Activated CD4-positive, alpha-beta T cell treated with anti-CD3 and anti-CD28 coated beads, Interleukin-2, amount 10 ng/mL, durations not matched to agents 7 days and 5 days (primary cell): ENCODE measurements at regions not wholly inside any gene's neighbourhood (a gene's known extent, or its start where the extent isn't known, plus 50 kb on each side); places are given as distances from the start of the nearest gene placed in this dataset.

ENCODE experiments used
- CTCF ChIA-PET: fragments of 350-600 bp; sonication (Branson Sonifier 250); formaldehyde crosslinking; loops from one replicate; lab custom pipeline; 2021; ENCODE audit warnings: antibody characterized with exemption; lab: Charles Lee
- POLR2A ChIA-PET: fragments of 350-600 bp; sonication (Branson Sonifier 250); formaldehyde crosslinking; loops from one replicate; lab custom pipeline; 2021; ENCODE audit warnings: antibody characterized with exemption; lab: Charles Lee
- DNase-seq: peaks from one replicate; pipeline ENCODE4 v3.0.0-alpha.2; 2020
- H3K27ac Mint-ChIP-seq: one replicate; pipeline ENCODE4 v1.8.0; 2021; ENCODE audit warnings: mild to moderate bottlenecking, moderate library complexity, mixed read lengths
- H3K27me3 Mint-ChIP-seq: one replicate; pipeline ENCODE4 v1.8.0; 2021; ENCODE audit warnings: mixed read lengths
- H3K36me3 Mint-ChIP-seq: one replicate; pipeline ENCODE4 v1.8.0; 2021; ENCODE audit warnings: low read depth, mixed read lengths
- H3K4me1 Mint-ChIP-seq: one replicate; pipeline ENCODE4 v1.8.0; 2021; ENCODE audit warnings: mixed read lengths
- H3K4me3 Mint-ChIP-seq: one replicate; pipeline ENCODE4 v1.8.0; 2021; ENCODE audit warnings: mild to moderate bottlenecking, moderate library complexity, mixed read lengths
- H3K9me3 Mint-ChIP-seq: one replicate; pipeline ENCODE4 v1.8.0; 2021; ENCODE audit warnings: mixed read lengths

- H3K9me3 Mint-ChIP-seq = peaks cover 4% of the 10 kb centered on the region
- no peaks in the 10 kb centered on the region for H3K4me1 Mint-ChIP-seq
- CTCF ChIA-PET = no interaction called here
- DNase-seq = no peak
- no peaks in the 10 kb centered on the region for H3K36me3 Mint-ChIP-seq
- H3K27ac Mint-ChIP-seq = no peak overlapping the region
- POLR2A ChIA-PET = no interaction called here
- no peak overlapping the region for H3K4me3 Mint-ChIP-seq
- no peaks in the 10 kb centered on the region for H3K27me3 Mint-ChIP-seq
Observed at GRCh38 chr5:125317536-125317995, 571.1 kb upstream of the ZNF608 start.

- no peak for DNase-seq
- CTCF ChIA-PET = no interaction called here
Observed at GRCh38 chr5:125321654-125322053, 575.2 kb upstream of the ZNF608 start.

GRCh38 chr5:125323613-125324012, 577.2 kb upstream of the ZNF608 start:
- H3K4me3 Mint-ChIP-seq = no peak overlapping the region
- no peaks in the 10 kb centered on the region for H3K36me3 Mint-ChIP-seq
- no peaks in the 10 kb centered on the region for H3K9me3 Mint-ChIP-seq
- no peak for DNase-seq
- no peaks in the 10 kb centered on the region for H3K27me3 Mint-ChIP-seq
- ChIA-PET CTCF (no interaction called here), POLR2A (no interaction called here)
- no peak overlapping the region for H3K27ac Mint-ChIP-seq
- no peaks in the 10 kb centered on the region for H3K4me1 Mint-ChIP-seq

More at GRCh38 chr5:125321654-125322053, 575.2 kb upstream of the ZNF608 start:
- Mint-ChIP-seq H3K27me3 (no peaks in the 10 kb centered on the region), H3K36me3 (no peaks in the 10 kb centered on the region), H3K9me3 (no peaks in the 10 kb centered on the region), H3K4me1 (no peaks in the 10 kb centered on the region), H3K27ac (no peak overlapping the region), H3K4me3 (no peak overlapping the region)
- POLR2A ChIA-PET = no interaction called here

GRCh38 chr5:125325488-125326149, 579.2 kb upstream of the ZNF608 start:
- Mint-ChIP-seq H3K36me3 (no peaks in the 10 kb centered on the region), H3K4me1 (no peaks in the 10 kb centered on the region), H3K27ac (no peak overlapping the region), H3K9me3 (no peaks in the 10 kb centered on the region), H3K4me3 (no peak overlapping the region), H3K27me3 (no peaks in the 10 kb centered on the region)
- ChIA-PET POLR2A (no interaction called here), CTCF (no interaction called here)
- DNase-seq = no peak

DNA sequence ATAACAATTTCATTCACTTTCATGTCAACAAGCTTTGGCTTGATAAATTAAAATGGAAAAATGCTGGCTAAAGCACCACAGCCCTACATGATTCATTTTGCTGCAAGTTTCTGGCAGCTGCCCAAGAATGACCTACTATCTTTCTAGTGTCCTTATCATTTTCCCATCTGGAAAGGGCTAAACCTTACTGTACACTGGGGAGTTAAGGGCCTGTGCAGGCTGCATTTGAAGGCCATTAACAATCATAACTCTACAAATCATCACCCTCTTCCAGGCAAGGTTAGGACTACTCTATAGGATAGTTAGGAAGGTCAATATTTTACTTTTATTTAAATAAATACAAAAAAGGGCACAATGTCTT, 579.7 kb upstream of the ZNF608 start:
- H3K36me3 Mint-ChIP-seq = no peaks in the 10 kb centered on the region
- CTCF ChIA-PET = no interaction called here
- H3K4me1 Mint-ChIP-seq = no peaks in the 10 kb centered on the region

DNA sequence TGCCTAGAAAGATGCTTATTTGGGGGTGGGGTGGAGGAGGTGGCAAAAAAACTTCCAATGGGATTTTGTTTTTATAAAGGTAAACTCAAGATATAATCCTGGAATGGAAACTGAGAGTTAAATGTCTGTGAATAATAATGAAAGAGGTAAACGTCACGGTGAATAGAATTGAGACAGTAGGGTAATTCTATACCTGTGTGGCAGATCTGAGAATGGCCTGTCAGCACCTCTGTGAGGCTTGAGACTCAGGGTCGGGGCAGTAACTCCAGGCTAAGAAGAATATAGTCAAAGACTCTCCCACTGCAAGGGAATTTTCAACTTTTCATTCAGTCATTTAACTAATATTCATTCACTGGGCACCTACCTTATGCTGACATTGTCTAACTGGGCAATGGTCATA, 581.2 kb upstream of the ZNF608 start:
- ChIA-PET CTCF (no interaction called here), POLR2A (no interaction called here)
- Mint-ChIP-seq H3K27ac (no peak overlapping the region), H3K9me3 (no peaks in the 10 kb centered on the region), H3K4me1 (no peaks in the 10 kb centered on the region), H3K36me3 (no peaks in the 10 kb centered on the region), H3K4me3 (no peak overlapping the region), H3K27me3 (no peaks in the 10 kb centered on the region)
- DNase-seq = no peak

More for the DNA sequence above, 579.7 kb upstream of the ZNF608 start:
- DNase-seq = no peak
- Mint-ChIP-seq H3K9me3 (no peaks in the 10 kb centered on the region), H3K27ac (no peak overlapping the region), H3K27me3 (no peaks in the 10 kb centered on the region), H3K4me3 (no peak overlapping the region)
- POLR2A ChIA-PET = no interaction called here

GRCh38 chr5:125331987-125332598, 585.7 kb upstream of the ZNF608 start:
- CTCF ChIA-PET = interaction anchor here (0.6 kb wide), 1 partner anchor 689 kb away, joined by 3 read pairs; no protein-coding TSS in a partner anchor
- Mint-ChIP-seq H3K27ac (no peak overlapping the region), H3K36me3 (no peaks in the 10 kb centered on the region)

DNA sequence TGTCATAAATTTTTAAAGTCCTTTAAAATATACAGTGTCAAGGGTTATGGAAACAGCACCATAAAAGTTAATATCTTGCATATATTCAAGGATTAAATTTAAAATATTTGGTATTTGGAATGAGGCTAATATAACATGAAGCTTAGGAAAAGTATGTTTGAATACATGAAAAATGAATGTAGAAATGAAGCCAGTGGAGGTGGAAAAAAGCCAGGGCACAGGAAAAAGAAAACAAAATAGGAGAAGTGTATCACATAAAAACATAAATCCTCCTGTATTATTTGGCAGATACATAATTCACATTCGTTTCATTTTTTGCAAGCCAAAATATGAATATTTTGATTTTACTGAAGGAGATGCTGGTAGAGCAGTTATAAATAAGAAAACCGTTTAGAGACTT, 587.0 kb upstream of the ZNF608 start:
- Mint-ChIP-seq H3K9me3 (no peaks in the 10 kb centered on the region), H3K4me3 (no peak overlapping the region), H3K36me3 (no peaks in the 10 kb centered on the region), H3K4me1 (no peaks in the 10 kb centered on the region), H3K27ac (no peak overlapping the region), H3K27me3 (no peaks in the 10 kb centered on the region)
- DNase-seq = no peak
- CTCF ChIA-PET = no interaction called here
- POLR2A ChIA-PET = no interaction called here

More at GRCh38 chr5:125331987-125332598, 585.7 kb upstream of the ZNF608 start:
- Mint-ChIP-seq H3K9me3 (no peaks in the 10 kb centered on the region), H3K27me3 (no peaks in the 10 kb centered on the region), H3K4me3 (no peak overlapping the region), H3K4me1 (no peaks in the 10 kb centered on the region)
- no peak for DNase-seq
- POLR2A ChIA-PET = no interaction called here

DNA sequence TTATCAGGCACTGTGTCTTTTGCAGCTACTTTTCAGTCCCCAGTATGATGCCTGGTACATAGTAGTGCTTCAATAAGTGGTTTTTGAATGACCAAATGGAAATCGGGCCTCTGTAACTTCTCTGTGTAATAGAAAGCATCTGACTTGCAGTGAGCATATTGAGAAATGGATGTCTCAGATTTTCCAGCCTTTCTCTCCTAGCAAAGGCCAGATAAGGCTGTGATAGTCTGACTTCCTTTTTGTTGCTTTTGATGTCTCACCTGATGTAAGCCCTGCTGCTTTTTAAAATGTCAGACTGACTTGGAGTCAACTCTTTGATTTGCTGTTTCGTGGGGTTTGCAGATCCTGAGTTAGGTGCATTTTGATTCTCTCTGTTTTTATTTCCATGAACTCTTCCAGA, 590.0 kb upstream of the ZNF608 start:
- Mint-ChIP-seq H3K27ac (no peak overlapping the region), H3K36me3 (no peaks in the 10 kb centered on the region), H3K9me3 (no peaks in the 10 kb centered on the region), H3K4me1 (no peaks in the 10 kb centered on the region), H3K4me3 (no peak overlapping the region), H3K27me3 (no peaks in the 10 kb centered on the region)
- ChIA-PET CTCF (no interaction called here), POLR2A (no interaction called here)
- no peak for DNase-seq

DNA sequence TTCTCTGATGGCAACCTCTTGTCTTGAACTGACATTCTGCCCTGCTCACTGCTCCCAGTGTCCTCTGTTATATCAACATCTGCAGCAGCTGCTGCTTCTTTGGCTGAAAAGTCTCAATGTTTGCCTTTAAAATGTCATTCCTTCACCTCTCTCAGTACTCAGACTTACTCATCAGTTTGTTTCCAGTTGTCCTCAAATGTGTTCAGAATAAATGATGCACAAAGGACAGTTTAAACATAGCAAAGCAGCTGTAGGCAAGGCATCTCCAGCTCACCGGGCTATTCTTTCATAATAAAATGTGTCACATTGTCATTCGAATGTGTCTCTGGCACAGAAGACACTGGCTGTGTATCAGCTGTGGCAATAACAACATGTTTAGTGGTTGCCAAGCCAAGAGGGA, 590.9 kb upstream of the ZNF608 start:
- ChIA-PET POLR2A (no interaction called here), CTCF (no interaction called here)
- H3K27ac Mint-ChIP-seq = no peak overlapping the region
- H3K4me1 Mint-ChIP-seq = no peaks in the 10 kb centered on the region
- H3K36me3 Mint-ChIP-seq = no peaks in the 10 kb centered on the region
- no peak for DNase-seq
- H3K27me3 Mint-ChIP-seq = no peaks in the 10 kb centered on the region
- H3K4me3 Mint-ChIP-seq = no peak overlapping the region
- H3K9me3 Mint-ChIP-seq = peaks cover 3% of the 10 kb centered on the region

- H3K27ac Mint-ChIP-seq = no peak overlapping the region
- DNase-seq = no peak
- H3K4me3 Mint-ChIP-seq = no peak overlapping the region
- POLR2A ChIA-PET = no interaction called here
- no peaks in the 10 kb centered on the region for H3K4me1 Mint-ChIP-seq
- CTCF ChIA-PET = no interaction called here
- peaks cover 3% of the 10 kb centered on the region for H3K9me3 Mint-ChIP-seq
- no peaks in the 10 kb centered on the region for H3K36me3 Mint-ChIP-seq
- H3K27me3 Mint-ChIP-seq = no peaks in the 10 kb centered on the region
Observed at GRCh38 chr5:125338440-125339174, 592.2 kb upstream of the ZNF608 start.

DNA sequence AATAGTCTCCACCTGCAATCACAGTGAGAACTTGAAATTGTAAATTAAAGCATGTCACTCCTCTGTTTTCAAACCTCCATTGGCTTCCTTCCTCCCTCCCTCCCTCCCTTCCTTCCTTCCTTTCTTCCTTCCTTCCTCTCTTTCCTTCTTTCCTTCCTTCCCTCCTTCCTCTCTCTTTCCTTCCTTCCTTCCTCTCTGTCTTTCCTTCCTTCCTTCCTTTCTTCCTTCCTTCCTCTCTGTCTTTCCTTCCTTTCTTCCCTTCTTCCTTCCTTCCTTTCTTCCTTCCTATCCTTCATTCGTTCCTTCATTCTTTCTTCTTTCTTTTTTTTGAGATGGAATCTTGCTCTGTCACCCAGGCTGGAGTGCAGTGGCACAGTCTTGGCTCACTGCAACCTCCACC, 595.0 kb upstream of the ZNF608 start:
- Mint-ChIP-seq H3K9me3 (peaks cover 3% of the 10 kb centered on the region), H3K27ac (no peak overlapping the region), H3K4me3 (no peak overlapping the region), H3K27me3 (no peaks in the 10 kb centered on the region), H3K36me3 (no peaks in the 10 kb centered on the region), H3K4me1 (no peaks in the 10 kb centered on the region)
- no peak for DNase-seq
- ChIA-PET POLR2A (no interaction called here), CTCF (no interaction called here)

GRCh38 chr5:125343015-125343414, 596.6 kb upstream of the ZNF608 start:
- CTCF ChIA-PET = no interaction called here
- no peaks in the 10 kb centered on the region for H3K4me1 Mint-ChIP-seq
- no peak overlapping the region for H3K4me3 Mint-ChIP-seq
- H3K9me3 Mint-ChIP-seq = peaks cover 3% of the 10 kb centered on the region
- DNase-seq = no peak
- H3K27me3 Mint-ChIP-seq = no peaks in the 10 kb centered on the region
- H3K27ac Mint-ChIP-seq = no peak overlapping the region
- H3K36me3 Mint-ChIP-seq = no peaks in the 10 kb centered on the region
- POLR2A ChIA-PET = no interaction called here
